ENCODE measurements at regions not wholly inside any gene's neighbourhood (a gene's known extent, or its start where the extent isn't known, plus 50 kb on each side); places are given as distances from the start of the nearest gene placed in this dataset.

DNA sequence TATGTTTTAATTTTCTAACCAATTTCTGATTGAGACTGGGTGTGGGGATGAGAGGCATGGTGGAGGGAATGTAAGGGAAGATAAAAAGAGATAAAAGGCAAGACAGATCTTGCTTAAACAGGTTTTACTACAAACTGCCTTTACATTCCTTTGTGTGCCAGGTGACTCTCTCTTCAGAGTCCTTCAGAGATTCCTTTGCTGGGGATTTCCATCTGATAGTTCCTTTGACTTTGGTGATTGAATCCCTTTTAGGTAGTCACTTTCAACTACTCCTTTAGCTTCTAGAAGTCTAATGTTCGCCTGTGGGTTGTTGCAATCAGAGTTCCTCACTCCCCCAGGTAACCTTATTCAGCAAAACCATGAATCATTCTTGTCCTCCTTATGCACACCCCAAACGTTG is 283.3 kb upstream of the MANEA start:
- DNase-seq (ENCODE audit: extremely low read depth in 1 of 4, low spot score in 3 of 4) (no peak), FAIRE-seq (no peak), ATAC-seq (no peak)
- Histone ChIP-seq H3K79me2 (ENCODE audit: control insufficient read depth, insufficient read depth, low read length) (no peaks in the 10 kb centered on the region), H3K9ac (ENCODE audit: insufficient read depth in 1 of 2, low read depth in 2 of 2, low read length in 2 of 2) (no peak overlapping the region), H2AFZ (ENCODE audit: low read depth, low read length) (no peak overlapping the region), H4K20me1 (replicated peaks; ENCODE audit: control insufficient read depth, insufficient read depth, low read length) (no peaks in the 10 kb centered on the region), H3K9me1 (ENCODE audit: control insufficient read depth, insufficient read depth, low read length) (no peaks in the 10 kb centered on the region), H3K27me3 (ENCODE audit: control insufficient read depth in 2 of 2, insufficient read depth in 2 of 2, low read length in 2 of 2) (no peaks in the 10 kb centered on the region), H3K4me2 (ENCODE audit: insufficient read depth, low read length) (no peak overlapping the region), H3K9me3 (replicated peaks; ENCODE audit: control insufficient read depth, insufficient read depth, low read depth, low read length) (no peaks in the 10 kb centered on the region), H3K27ac (ENCODE audit: extremely low read depth, low read depth, low read length) (no peak overlapping the region), H3K36me3 (ENCODE audit: control insufficient read depth, insufficient read depth, low read length) (no peaks in the 10 kb centered on the region), H3K4me1 (replicated peaks in 1 of 2; ENCODE audit: control insufficient read depth in 2 of 2, insufficient read depth in 2 of 2, low read length in 2 of 2) (no peaks in the 10 kb centered on the region), H3K4me3 (no peak overlapping the region)
- in situ Hi-C loops (cut with MboI) (no loop called here), intact Hi-C loops (cut with micrococcal nuclease) (no loop called here)
- CTCF ChIA-PET (ENCODE audit: low intra/inter-chr PET ratio) = no interaction called here
- 4% methylated on average over 2 of the region's 2 CpGs for WGBS (ENCODE audit: insufficient coverage, low coverage, missing lambda C conversion rate)
- BruUV-seq (replicated peaks) = no TSS peak
- POLR2A ChIA-PET = no interaction called here
- TF ChIP-seq, protein P1, sequence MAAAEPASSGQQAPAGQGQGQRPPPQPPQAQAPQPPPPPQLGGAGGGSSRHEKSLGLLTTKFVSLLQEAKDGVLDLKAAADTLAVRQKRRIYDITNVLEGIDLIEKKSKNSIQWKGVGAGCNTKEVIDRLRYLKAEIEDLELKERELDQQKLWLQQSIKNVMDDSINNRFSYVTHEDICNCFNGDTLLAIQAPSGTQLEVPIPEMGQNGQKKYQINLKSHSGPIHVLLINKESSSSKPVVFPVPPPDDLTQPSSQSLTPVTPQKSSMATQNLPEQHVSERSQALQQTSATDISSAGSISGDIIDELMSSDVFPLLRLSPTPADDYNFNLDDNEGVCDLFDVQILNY (CRISPR knock-in tag; IDR thresholded peaks at IDR 0.05) = no peak
- no peak for TF ChIP-seq HDGF (IDR thresholded peaks at IDR 0.05)
- TF ChIP-seq, protein P2, sequence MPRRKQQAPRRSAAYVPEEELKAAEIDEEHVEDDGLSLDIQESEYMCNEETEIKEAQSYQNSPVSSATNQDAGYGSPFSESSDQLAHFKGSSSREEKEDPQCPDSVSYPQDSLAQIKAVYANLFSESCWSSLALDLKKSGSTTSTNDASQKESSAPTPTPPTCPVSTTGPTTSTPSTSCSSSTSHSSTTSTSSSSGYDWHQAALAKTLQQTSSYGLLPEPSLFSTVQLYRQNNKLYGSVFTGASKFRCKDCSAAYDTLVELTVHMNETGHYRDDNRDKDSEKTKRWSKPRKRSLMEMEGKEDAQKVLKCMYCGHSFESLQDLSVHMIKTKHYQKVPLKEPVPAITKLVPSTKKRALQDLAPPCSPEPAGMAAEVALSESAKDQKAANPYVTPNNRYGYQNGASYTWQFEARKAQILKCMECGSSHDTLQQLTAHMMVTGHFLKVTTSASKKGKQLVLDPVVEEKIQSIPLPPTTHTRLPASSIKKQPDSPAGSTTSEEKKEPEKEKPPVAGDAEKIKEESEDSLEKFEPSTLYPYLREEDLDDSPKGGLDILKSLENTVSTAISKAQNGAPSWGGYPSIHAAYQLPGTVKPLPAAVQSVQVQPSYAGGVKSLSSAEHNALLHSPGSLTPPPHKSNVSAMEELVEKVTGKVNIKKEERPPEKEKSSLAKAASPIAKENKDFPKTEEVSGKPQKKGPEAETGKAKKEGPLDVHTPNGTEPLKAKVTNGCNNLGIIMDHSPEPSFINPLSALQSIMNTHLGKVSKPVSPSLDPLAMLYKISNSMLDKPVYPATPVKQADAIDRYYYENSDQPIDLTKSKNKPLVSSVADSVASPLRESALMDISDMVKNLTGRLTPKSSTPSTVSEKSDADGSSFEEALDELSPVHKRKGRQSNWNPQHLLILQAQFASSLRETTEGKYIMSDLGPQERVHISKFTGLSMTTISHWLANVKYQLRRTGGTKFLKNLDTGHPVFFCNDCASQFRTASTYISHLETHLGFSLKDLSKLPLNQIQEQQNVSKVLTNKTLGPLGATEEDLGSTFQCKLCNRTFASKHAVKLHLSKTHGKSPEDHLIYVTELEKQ (CRISPR knock-in tag; IDR thresholded peaks at IDR 0.05) = no peak
- no peak for TF ChIP-seq ELF1 (tag; IDR thresholded peaks at IDR 0.05)
- no peak for TF ChIP-seq ZNF444 (CRISPR knock-in tag; IDR thresholded peaks at IDR 0.05)
- no peak for TF ChIP-seq FOXA3 (CRISPR knock-in tag; conservative IDR thresholded peaks at IDR 0.05 in 1 of 2, IDR thresholded peaks at IDR 0.05 in 1 of 2)
- TF ChIP-seq, protein P3, sequence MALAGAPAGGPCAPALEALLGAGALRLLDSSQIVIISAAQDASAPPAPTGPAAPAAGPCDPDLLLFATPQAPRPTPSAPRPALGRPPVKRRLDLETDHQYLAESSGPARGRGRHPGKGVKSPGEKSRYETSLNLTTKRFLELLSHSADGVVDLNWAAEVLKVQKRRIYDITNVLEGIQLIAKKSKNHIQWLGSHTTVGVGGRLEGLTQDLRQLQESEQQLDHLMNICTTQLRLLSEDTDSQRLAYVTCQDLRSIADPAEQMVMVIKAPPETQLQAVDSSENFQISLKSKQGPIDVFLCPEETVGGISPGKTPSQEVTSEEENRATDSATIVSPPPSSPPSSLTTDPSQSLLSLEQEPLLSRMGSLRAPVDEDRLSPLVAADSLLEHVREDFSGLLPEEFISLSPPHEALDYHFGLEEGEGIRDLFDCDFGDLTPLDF (CRISPR knock-in tag; IDR thresholded peaks at IDR 0.05) = no peak
- TF ChIP-seq JUND (IDR thresholded peaks at IDR 0.05; ENCODE audit: borderline replicate concordance, low read depth, low read length) = no peak
- no peak for TF ChIP-seq JUND (tag; IDR thresholded peaks at IDR 0.05; ENCODE audit: borderline replicate concordance, low read depth, low read length)
- no peak for TF ChIP-seq JUNB (CRISPR knock-in tag; conservative IDR thresholded peaks at IDR 0.05)
- no peak for TF ChIP-seq TARDBP (IDR thresholded peaks at IDR 0.05)
- no peak for TF ChIP-seq POU5F1 (IDR thresholded peaks at IDR 0.05; ENCODE audit: borderline replicate concordance, low read depth, low read length, partially characterized antibody)
- TF ChIP-seq ARHGAP35 (IDR thresholded peaks at IDR 0.05; ENCODE audit: partially characterized antibody) = no peak
- TF ChIP-seq MAZ (CRISPR knock-in tag; conservative IDR thresholded peaks at IDR 0.05 in 1 of 2, IDR thresholded peaks at IDR 0.05 in 1 of 2) = no peak
